HG03565 (cell line): ENCODE measurements at regions not wholly inside any gene's neighbourhood (a gene's known extent, or its start where the extent isn't known, plus 50 kb on each side); places are given as distances from the start of the nearest gene placed in this dataset.
A peak's percentile ranks its signal among the peaks of the same experiment; 100 is the strongest.
"Not testable (repeated sequence)": the region's sequence is repeated elsewhere in the genome, so short reads cannot be mapped to it uniquely, and the experiment has no call there.

Source experiments
- ATAC-seq: cut with Tn5 transposase; IDR thresholded peaks from one replicate; pipeline ENCODE4 v1.9.1; 2021; ENCODE audit warnings: mild to moderate bottlenecking, moderate library complexity; ENCODE audit not compliant: unreplicated experiment

GRCh38 chrX:97850911-97851310, 967.2 kb downstream of the RPA4 start:
- ATAC-seq = no peak

DNA sequence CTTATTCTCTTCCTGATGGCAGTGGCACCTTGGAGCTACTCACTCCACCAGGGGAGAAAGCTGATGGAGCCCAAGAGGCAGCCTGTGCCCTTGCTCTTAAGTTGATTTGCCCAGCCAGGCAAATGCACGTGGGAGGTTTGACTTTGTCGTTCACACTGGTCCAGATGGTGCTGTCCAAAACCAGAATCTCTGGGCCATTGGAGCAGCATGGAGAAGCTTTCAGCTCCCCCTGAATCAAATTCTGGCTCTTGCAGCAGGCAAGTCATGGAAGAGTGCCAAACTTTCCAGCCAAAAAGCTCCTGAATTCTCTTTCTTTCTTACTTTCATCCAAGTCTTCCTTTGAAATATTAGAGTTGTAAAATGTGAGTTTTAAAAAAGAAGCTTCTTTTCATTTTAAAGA, 970.4 kb downstream of the RPA4 start:
- ATAC-seq = no peak

- ATAC-seq = no peak
Observed at GRCh38 chrX:97858592-97858991, 974.9 kb downstream of the RPA4 start.

GRCh38 chrX:97860226-97860625, 976.5 kb downstream of the RPA4 start:
- no peak for ATAC-seq

DNA sequence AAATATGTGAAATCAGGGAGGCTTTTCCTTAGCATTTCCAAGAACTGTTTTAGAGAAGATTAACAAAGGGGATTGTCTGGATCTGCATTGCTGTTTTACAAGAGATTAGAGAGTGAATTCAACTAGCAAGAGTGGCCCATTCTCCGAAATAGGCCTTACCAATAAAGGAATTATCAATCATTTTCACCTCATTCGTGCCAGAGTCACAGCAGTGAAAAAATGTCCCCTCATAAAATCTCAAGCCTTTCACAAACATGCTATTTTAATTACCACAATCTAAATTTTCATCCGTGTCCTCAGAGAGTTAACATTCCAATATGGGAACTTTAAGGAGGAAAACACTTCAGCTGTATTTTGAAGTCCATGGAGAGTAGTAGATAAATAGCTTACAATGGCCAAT, 979.6 kb downstream of the RPA4 start:
- no peak for ATAC-seq

DNA sequence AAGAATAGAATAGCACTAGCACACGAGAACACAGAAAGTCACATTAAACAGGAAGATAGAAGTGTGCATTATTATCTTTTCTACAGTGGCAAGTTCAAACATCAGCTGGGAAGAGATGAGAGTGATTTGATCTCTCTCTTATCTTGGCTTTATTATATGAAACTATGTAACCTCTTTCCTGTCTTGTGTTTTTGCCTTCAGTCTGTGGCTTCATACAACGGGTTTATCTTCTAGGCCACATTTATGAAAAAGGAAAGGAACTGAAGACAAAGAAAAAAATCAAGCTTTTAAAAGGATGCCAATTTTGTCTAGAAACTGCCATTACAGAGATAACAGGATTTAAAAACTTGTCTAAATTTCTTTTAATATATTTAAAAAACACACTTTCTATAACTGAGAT, 983.6 kb downstream of the RPA4 start:
- ATAC-seq = no peak

DNA sequence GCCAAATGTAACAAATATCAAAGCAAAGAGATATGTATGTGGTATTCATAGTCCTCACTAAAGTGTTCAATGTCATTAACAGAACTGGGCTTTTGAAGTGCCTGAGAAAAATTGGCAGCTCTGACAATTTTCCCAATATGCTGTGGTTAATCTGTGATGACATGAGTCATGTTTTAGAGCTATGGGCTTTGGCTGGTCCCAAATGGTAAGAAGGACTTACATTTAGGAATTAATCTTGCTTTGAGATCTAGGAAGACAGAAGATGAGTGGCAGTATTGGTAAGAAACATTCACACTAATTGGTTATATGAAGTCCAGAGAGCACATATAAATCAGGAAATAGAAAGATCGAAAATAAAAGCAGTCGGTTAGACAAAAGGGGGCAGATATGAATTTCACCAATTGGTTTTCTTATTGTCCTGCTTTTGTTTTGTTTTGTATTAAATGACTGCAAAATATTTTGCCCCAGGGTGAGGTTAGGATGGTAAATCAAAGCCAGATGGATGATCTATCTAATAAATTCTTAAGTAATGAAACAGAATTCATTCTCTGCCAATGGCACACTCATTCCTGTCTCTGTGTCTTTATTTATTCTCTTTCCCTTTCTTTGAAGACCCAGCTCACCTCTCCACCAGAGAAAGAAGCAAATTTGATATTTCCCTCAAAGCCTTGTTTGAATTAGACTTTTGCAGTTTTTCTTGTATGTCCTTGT, 993.1 kb downstream of the RPA4 start:
- ATAC-seq = no peak

DNA sequence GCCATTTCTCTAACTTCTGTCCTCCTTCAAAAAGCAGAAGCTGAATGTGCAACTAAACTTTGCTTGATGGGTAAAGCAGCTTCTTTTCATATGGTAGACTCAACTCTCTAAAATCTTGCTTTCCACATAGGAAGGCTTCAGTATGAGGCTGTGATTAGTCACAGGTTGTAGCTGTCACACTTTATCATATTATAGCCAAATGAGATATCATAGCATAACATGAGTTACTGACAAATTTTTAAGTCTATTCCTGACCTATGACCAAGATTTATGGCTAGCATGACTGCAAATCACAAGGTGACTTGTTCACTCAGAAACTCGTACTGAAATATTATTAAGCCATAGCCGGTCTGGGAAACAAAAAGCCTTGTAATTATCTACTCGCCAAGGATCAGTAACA, 998.6 kb downstream of the RPA4 start:
- no peak for ATAC-seq

GRCh38 chrX:97895751-97896150, 1012.0 kb downstream of the RPA4 start:
- ATAC-seq = no peak

DNA sequence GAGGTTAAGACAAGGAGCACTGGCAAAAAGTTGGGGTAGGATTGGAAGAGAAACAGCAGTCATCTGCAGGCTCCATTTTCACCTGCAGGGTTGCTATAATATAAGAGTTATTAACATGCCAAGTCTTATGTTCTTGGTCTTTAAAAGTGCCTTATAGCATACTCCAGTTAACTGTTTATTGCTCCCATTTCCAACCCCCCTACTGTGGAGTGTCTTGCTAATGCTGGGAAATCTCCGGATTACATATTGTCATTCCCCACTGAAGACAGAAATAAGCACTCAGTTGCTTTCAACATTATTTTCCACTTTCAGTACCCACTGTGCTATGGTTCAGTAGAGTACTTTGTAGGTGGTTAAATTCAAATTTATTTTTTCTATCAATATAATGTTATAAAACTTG, 1014.3 kb downstream of the RPA4 start:
- no peak for ATAC-seq

- ATAC-seq = no peak
Observed at GRCh38 chrX:97898798-97899197, 1015.1 kb downstream of the RPA4 start.

DNA sequence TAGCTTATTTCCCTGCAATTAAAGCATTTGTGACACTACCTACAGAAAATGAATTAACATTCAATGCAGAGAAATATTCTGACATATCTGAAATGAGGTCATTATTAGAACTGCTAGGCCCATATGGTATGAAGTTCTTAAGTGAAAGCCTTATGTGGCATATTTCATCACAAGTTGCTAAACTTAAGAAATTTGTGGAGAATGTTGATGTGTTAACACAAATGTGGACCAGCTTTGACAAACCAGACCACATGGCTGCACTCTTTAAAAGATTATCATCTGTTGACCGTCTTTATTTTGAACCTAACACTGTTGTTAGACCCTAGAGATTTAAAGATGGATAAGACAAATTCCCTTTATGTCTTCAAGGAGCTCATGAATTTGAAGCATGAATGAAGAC, 1024.1 kb downstream of the RPA4 start:
- no peak for ATAC-seq

GRCh38 chrX:97909245-97909644, 1025.5 kb downstream of the RPA4 start:
- peak; percentile 97 for ATAC-seq

GRCh38 chrX:97915390-97915789, 1031.7 kb downstream of the RPA4 start:
- ATAC-seq = not testable (repeated sequence)

DNA sequence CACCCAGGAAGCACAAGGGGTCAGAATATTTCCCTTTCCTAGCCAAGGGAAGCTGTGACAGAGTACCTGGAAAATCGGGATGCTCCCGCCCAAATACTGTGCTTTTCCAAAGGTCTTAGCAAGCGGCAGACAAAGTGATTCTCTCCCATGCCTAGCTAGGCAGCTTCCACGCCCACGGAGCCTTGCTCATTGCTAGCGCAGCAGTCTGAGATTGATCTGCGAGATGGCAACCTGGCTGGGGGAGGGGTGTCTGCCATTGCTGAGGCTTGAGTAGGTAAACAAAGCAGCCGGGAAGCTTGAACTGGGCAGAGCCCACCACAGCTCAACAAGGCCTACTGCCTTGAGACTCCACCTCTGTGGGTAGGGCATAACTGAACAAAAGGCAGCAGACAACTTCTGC, 1037.5 kb downstream of the RPA4 start:
- not testable (repeated sequence) for ATAC-seq

DNA sequence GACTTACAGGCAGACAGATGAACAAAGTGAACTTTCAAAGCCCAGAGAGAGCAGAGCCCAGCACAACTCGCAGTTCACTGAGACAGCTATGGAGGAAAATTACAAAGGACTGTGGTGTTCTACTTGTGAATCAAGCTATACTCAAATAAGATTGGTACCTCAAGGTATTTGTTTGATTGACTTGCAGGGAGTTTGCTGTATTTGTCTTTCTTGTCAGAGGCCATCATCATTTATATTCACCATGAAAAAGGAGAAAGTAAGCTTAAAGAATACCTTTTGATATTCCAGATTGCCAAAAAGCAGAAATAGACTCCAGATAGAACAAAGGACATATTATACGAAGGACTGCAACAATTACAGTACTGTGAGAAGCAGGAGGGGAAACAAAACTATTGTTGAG, 1047.9 kb downstream of the RPA4 start:
- no peak for ATAC-seq

DNA sequence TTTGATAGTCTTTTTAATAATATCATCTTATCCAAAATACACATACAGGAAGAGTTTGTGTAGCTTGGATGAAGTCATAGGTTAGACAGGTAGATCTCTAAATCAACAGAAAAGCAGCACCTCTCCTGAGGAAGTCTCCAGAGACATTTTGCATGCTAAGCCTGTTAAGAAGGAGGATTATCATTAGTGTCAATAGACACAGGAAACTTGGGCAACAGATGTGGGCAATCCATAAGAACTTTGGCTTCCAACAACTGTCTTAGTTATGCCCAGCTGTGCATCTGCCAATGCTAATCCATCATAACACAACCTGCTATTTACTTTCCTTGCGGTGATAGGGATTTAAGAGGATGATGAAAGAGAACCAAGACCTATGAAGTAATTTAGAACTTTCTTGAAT, 1052.6 kb downstream of the RPA4 start:
- ATAC-seq = no peak

DNA sequence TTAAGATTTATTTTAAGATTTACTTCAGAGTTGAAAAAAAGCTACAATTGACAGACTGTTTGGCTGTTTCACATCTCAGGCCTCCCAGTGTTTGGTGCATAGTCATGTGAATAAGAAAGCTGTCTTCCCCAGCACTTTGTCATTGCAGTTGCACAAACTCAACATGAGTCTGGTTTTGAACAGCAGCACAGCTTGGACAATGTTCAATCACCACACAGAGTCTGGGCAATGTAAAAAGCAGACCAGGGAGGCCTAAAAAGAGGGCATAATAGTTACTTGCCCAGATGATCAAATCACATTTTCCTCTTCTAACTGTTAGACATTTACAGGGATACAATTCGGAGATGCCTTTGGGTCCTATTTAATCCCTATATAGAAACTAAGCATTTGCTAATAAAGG, 1055.0 kb downstream of the RPA4 start:
- ATAC-seq = no peak

DNA sequence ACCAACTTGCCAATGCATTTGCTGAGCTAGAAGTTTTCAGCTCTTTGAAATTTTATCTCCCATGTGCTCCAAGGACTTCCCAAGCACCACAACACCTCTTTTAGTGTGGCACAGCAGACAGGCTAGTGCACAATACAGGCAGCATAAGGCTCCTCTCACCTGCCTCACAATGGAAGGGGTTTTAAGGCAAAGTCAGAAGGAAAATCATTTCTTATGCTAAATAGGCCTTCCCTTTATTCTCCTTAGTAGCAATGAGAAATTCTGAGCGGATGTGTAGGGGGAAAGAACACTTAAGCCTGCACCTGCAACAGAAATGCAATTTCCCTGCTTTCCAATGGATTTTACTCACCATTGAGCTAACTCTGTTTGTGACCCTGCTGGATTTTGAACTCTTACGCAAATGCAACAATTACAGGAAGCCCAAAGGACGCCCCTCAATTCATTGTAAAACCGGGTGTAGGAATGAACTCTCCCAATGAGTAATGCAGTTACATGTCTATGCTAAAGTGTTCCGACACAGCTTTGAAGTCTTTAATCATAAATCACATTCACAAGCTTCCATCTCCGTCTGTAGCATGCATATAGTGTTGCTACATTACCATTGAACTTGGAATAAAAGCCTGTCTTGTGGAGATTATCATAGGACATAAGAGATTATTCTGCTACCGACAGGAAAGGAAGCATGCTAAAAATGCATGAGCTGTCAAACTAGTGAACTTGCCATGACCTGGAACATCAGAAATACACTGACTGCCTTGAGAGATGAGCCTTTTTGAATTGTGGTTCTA, 1084.9 kb downstream of the RPA4 start:
- no peak for ATAC-seq

DNA sequence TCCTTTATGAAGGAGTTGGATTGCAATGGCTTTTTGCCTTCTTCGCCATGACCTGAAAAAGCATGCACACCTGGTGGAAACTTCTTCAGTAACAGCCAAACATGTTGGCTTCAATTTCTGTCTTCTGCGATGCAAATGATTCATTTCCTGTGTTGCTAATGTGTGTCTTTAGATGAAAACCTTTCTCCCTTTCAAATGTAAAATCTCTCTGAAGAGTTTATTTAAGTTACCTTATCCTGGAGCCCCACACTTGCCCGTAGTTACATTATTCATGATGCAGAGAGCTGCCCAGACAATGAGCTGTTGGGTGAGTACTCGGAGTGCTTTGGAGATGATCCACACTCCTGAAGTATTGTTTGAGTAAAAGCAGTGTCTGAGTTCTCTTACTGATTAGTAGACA, 1100.9 kb downstream of the RPA4 start:
- no peak for ATAC-seq

GRCh38 chrX:97985096-97985495, 1101.4 kb downstream of the RPA4 start:
- no peak for ATAC-seq

- no peak for ATAC-seq
Observed at GRCh38 chrX:97987979-97988378, 1104.3 kb downstream of the RPA4 start.

GRCh38 chrX:97995834-97996233, 1112.1 kb downstream of the RPA4 start:
- ATAC-seq = no peak
